GM12878 (cell line): ENCODE measurements at regions not wholly inside any gene's neighbourhood (a gene's known extent, or its start where the extent isn't known, plus 50 kb on each side); places are given as distances from the start of the nearest gene placed in this dataset.

Source experiments
- ATAC-seq: fragments of 200-7000 bp; cut with Tn5 transposase; 3 replicates; pipeline ENCODE4 v1.9.1; 2020; ENCODE audit warnings: mild to moderate bottlenecking, moderate library complexity
- BruUV-seq: library from RNA; stranded (reverse); fragments of 400-500 nt; replicated peaks from 2 replicates; lab custom pipeline; 2021; lab: Mats Ljungman, UMichigan
- CTCF ChIA-PET: fragments of 300-600 bp; sonication (Branson Sonifier 250); formaldehyde crosslinking; extraction: SDS; loops from one replicate; lab custom pipeline; 2021; ENCODE audit warnings: inconsistent platforms; lab: Yijun Ruan, JAX
- POLR2A ChIA-PET: fragments of 350-600 bp; formaldehyde crosslinking; extraction: SDS; loops from one replicate; lab custom pipeline; 2021; ENCODE audit warnings: inconsistent platforms; lab: Charles Lee
- RAD21 ChIA-PET: fragments of 300-600 bp; sonication (Branson Sonifier 250); formaldehyde crosslinking; loops from one replicate; lab custom pipeline; 2023; ENCODE audit warnings: antibody characterized with exemption; ENCODE audit not compliant: unreplicated experiment; lab: Charles Lee
- SMC1A ChIA-PET: fragments of 300-600 bp; sonication (Branson Sonifier 250); formaldehyde crosslinking; loops from one replicate; lab custom pipeline; 2023; ENCODE audit not compliant: unreplicated experiment, uncharacterized antibody; lab: Charles Lee
- DNase-seq: peaks from one replicate; pipeline ENCODE4 v3.0.0-alpha.2; 2011; ENCODE audit warnings: low read depth, low spot score
- FAIRE-seq: peaks from 3 replicates; lab custom pipeline; 2011; peaks lifted over from hg19 to GRCh38; lab: Jason Lieb, UNC
- H2AFZ ChIP-seq: 2 replicates; pipeline ENCODE4 v1.6.0; 2011; ENCODE audit warnings: low read depth, low read length, control low read depth; ENCODE audit not compliant: control insufficient read depth
- H3K27ac ChIP-seq: 2 replicates; pipeline ENCODE4 v1.5.1; 2011; ENCODE audit warnings: control low read depth; ENCODE audit not compliant: control insufficient read depth, insufficient read depth
- H3K27me3 ChIP-seq, 2 experiments: replicated peaks in 1 of 2; 2 replicates each; pipeline versions ENCODE4 v1.6.0 to v1.6.1; 2011; ENCODE audit warnings: low read length in 1 of 2; ENCODE audit not compliant: control insufficient read depth in 2 of 2, insufficient read depth in 2 of 2
- H3K36me3 ChIP-seq, 2 experiments: 2 replicates each; pipeline ENCODE4 v1.5.1; 2011; ENCODE audit warnings: low read length in 1 of 2; ENCODE audit not compliant: control insufficient read depth in 2 of 2, insufficient read depth in 2 of 2
- H3K4me1 ChIP-seq: 2 replicates; pipeline ENCODE4 v1.6.1; 2011; ENCODE audit warnings: mild to moderate bottlenecking, low read length, moderate library complexity, mixed read lengths; ENCODE audit not compliant: control insufficient read depth, insufficient read depth
- H3K4me2 ChIP-seq: 2 replicates; pipeline ENCODE4 v1.6.0; 2011; ENCODE audit warnings: control low read depth; ENCODE audit not compliant: control insufficient read depth, insufficient read depth
- H3K4me3 ChIP-seq: fragments of 200-600 bp; sonication (generic); 2 replicates; pipeline ENCODE4 v1.5.1; 2016
- H3K79me2 ChIP-seq: 2 replicates; pipeline ENCODE4 v1.6.0; 2011; ENCODE audit warnings: low read length; ENCODE audit not compliant: control insufficient read depth, insufficient read depth
- H3K9ac ChIP-seq: 2 replicates; pipeline ENCODE4 v1.8.0; 2011; ENCODE audit warnings: low read length, control low read depth, mixed read lengths; ENCODE audit not compliant: control insufficient read depth, insufficient read depth
- H3K9me3 ChIP-seq: replicated peaks from 3 replicates; pipeline ENCODE4 v1.5.1; 2011; ENCODE audit warnings: mild to moderate bottlenecking, low read length; ENCODE audit not compliant: control insufficient read depth, insufficient read depth
- H4K20me1 ChIP-seq: 2 replicates; pipeline ENCODE4 v1.6.0; 2011; ENCODE audit not compliant: control insufficient read depth, insufficient read depth
- BHLHE40 ChIP-seq, 2 experiments: fragments of 450-650 bp in 1 of 2; IDR thresholded peaks; 2 replicates each; pipeline ENCODE4 v1.6.1; 2011 to 2017; ENCODE audit warnings: low read depth in 2 of 2, borderline replicate concordance in 1 of 2, improper control_type of control experiment in 1 of 2, low read length in 1 of 2, mild to moderate bottlenecking in 1 of 2
- CHD2 ChIP-seq: IDR thresholded peaks from 2 replicates; pipeline ENCODE4 v1.6.1; 2011; ENCODE audit warnings: low read depth, low read length, improper control_type of control experiment, borderline replicate concordance
- CREM ChIP-seq: IDR thresholded peaks from 2 replicates; pipeline ENCODE4 v1.6.1; 2014; ENCODE audit warnings: antibody characterized with exemption, low read depth
- FOS ChIP-seq: IDR thresholded peaks from 3 replicates; pipeline ENCODE4 v1.6.1; 2011; ENCODE audit warnings: borderline replicate concordance; ENCODE audit not compliant: insufficient read length; ENCODE audit errors: extremely low read depth
- MTA2 ChIP-seq: fragments of 450-650 bp; IDR thresholded peaks from 2 replicates; pipeline ENCODE4 v1.6.1; 2016; ENCODE audit warnings: low read depth, mild to moderate bottlenecking, moderate library complexity
- MTA3 ChIP-seq: IDR thresholded peaks from 2 replicates; pipeline ENCODE4 v1.6.1; 2012; ENCODE audit warnings: low read length, inconsistent platforms, borderline replicate concordance
- NFIC ChIP-seq: IDR thresholded peaks from 2 replicates; pipeline ENCODE4 v1.6.1; 2012; ENCODE audit warnings: low read depth, mild to moderate bottlenecking, inconsistent platforms, low read length, moderate library complexity
- PAX5 ChIP-seq: IDR thresholded peaks from 2 replicates; pipeline ENCODE4 v1.6.1; 2011; ENCODE audit warnings: low read depth, low read length, borderline replicate concordance
- POU2F2 ChIP-seq: IDR thresholded peaks from 3 replicates; pipeline ENCODE4 v1.6.1; 2011; ENCODE audit warnings: low read depth, mild to moderate bottlenecking, low read length, borderline replicate concordance
- RBBP5 ChIP-seq: fragments of 200-600 bp; sonication (generic); conservative IDR thresholded peaks from 2 replicates; pipeline ENCODE4 v1.6.1; 2016
- RUNX3 ChIP-seq: IDR thresholded peaks from 2 replicates; pipeline ENCODE4 v1.6.1; 2012; ENCODE audit warnings: low read length, inconsistent platforms
- SMAD1 ChIP-seq: fragments of 450-650 bp; IDR thresholded peaks from 2 replicates; pipeline ENCODE4 v1.6.1; 2018; ENCODE audit warnings: mild to moderate bottlenecking, low read depth; ENCODE audit not compliant: partially characterized antibody
- SMARCA5 ChIP-seq: fragments of 450-650 bp; IDR thresholded peaks from 2 replicates; pipeline ENCODE4 v1.6.1; 2017; ENCODE audit warnings: mild to moderate bottlenecking
- ZNF274 ChIP-seq: IDR thresholded peaks from one replicate; pipeline ENCODE4 v1.8.0; 2011; ENCODE audit not compliant: insufficient read length, insufficient read depth
- ZNF384 ChIP-seq: IDR thresholded peaks from 2 replicates; pipeline ENCODE4 v1.6.1; 2012; ENCODE audit warnings: low read depth, mild to moderate bottlenecking, low read length, improper control_type of control experiment, borderline replicate concordance
- WGBS: methylation state at CpG from one replicate; pipeline ENCODE4 v1.1.6; 2016; ENCODE audit warnings: low lambda C conversion rate; ENCODE audit not compliant: insufficient replicate concordance, insufficient coverage; ENCODE audit errors: missing lambda C conversion rate; 5-methylcytosine and 5-hydroxymethylcytosine counted together
- in situ Hi-C: fragments of 300-500 bp; cut with MboI; formaldehyde crosslinking; loops from 9 replicates; pipeline ENCODE4 v1.14.3; 2018; ENCODE audit warnings: mixed read lengths
- intact Hi-C: fragments of 100-400 bp; cut with micrococcal nuclease; formaldehyde crosslinking; loops from one replicate; pipeline ENCODE4 v1.14.2; 2022; ENCODE audit not compliant: unreplicated experiment
- TF ChIP-seq, protein P1 (sequence below): IDR thresholded peaks from 2 replicates; pipeline ENCODE4 v1.6.1; 2012; ENCODE audit warnings: low read length, inconsistent platforms
- TF ChIP-seq, protein P2 (sequence below): IDR thresholded peaks from 2 replicates; pipeline ENCODE4 v1.6.1; 2011; ENCODE audit warnings: borderline replicate concordance, low read depth, mild to moderate bottlenecking, moderate library complexity, low read length; ENCODE audit not compliant: insufficient read depth, poor library complexity, severe bottlenecking
- TF ChIP-seq, protein P3 (sequence below): IDR thresholded peaks from 2 replicates; pipeline ENCODE4 v1.6.1; 2011; ENCODE audit warnings: mild to moderate bottlenecking, low read depth, low read length, moderate library complexity; ENCODE audit not compliant: insufficient replicate concordance

DNA sequence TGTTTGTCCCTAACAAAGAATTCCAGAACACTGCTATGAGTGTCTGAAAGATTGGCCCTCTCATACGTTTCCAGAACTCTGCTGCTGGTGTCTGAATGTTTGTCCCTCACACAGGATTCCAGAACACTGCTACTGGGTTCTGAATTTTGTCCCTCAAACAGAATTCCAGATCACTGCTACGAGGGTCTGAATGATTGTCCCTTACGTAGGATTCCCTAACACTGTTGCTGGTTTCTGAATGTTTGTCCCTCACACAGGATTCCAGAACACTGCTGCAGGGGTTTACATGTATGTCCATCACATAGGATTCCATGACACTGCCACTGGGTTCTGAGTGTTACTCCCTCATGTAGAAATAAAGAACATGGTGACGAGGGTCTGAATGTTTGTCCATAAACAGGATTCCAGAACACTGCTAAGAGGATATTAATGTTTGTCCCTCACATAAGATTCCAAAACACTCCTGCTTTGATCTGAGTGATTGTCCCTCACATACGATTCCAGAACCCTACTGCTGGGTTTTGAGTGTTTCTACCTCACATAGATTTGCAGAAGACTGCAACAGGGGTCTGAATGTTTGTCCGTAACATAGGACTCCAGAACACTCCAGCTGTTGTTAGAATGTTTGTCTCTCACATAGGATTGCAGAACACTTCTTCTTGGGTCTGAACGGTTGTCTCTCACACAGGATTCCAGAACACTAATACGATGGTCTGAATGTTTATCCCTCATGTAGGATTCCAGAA is 214.4 kb downstream of the FOXD4L6 start (continued):
- TF ChIP-seq, protein P1, sequence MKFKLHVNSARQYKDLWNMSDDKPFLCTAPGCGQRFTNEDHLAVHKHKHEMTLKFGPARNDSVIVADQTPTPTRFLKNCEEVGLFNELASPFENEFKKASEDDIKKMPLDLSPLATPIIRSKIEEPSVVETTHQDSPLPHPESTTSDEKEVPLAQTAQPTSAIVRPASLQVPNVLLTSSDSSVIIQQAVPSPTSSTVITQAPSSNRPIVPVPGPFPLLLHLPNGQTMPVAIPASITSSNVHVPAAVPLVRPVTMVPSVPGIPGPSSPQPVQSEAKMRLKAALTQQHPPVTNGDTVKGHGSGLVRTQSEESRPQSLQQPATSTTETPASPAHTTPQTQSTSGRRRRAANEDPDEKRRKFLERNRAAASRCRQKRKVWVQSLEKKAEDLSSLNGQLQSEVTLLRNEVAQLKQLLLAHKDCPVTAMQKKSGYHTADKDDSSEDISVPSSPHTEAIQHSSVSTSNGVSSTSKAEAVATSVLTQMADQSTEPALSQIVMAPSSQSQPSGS = no peak
- TF ChIP-seq FOS (no peak), ZNF274 (no peak), MTA3 (no peak), RUNX3 (no peak), RBBP5 (no peak)

DNA sequence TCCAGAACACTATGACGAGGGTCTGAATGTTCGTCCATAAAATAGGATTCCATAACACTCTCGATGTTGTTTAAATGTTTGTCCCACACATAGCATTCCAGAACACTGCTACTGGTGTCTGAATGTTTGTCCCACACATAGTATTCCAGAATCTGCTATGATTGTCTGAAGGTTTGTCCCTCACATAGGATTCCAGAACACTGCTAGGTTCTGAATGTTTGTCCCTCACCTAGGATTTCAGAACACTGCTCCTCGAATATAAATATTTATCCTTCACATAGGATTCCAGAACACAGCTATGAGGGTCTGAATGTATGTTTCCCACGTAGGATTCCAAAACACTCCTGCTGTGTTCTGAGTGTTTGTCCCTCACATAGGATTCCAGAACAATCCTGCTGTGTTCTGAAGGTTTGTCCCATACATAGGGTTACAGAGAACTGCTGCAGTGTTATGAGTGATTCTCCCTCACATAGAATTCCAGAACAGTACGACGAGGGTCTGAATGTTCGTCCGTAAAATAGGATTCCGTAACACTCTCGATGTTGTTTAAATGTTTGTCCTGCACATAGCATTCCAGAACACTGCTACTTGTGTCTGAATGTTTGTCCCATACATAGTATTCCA is 215.3 kb downstream of the FOXD4L6 start:
- no peaks in the 10 kb centered on the region for H3K4me1 ChIP-seq
- FAIRE-seq = no peak
- POLR2A ChIA-PET = no interaction called here
- H4K20me1 ChIP-seq = no peaks in the 10 kb centered on the region
- intact Hi-C loops = no loop called here
- H3K9ac ChIP-seq = no peak overlapping the region
- SMC1A ChIA-PET = no interaction called here
- no peak overlapping the region for H3K4me2 ChIP-seq
- no peaks in the 10 kb centered on the region for H3K79me2 ChIP-seq
- H3K27ac ChIP-seq = no peak overlapping the region
- no peak for ATAC-seq
- RAD21 ChIA-PET = no interaction called here
- BruUV-seq = no TSS peak
- no peak for DNase-seq
- no peak overlapping the region for H3K4me3 ChIP-seq
- H3K36me3 ChIP-seq = no peaks in the 10 kb centered on the region
- in situ Hi-C loops = no loop called here
- WGBS = 52% methylated on average over 11 of the region's 11 CpGs
- CTCF ChIA-PET = no interaction called here
- peaks cover 5% of the 10 kb centered on the region; the same call in 2 of the 3 replicates for H3K9me3 ChIP-seq
- H3K27me3 ChIP-seq = no peaks in the 10 kb centered on the region
- H2AFZ ChIP-seq = no peak overlapping the region
- no peak for TF ChIP-seq MTA2
- TF ChIP-seq SMAD1 = no peak
- TF ChIP-seq POU2F2 = no peak
- no peak for TF ChIP-seq SMARCA5
- TF ChIP-seq, protein P2, sequence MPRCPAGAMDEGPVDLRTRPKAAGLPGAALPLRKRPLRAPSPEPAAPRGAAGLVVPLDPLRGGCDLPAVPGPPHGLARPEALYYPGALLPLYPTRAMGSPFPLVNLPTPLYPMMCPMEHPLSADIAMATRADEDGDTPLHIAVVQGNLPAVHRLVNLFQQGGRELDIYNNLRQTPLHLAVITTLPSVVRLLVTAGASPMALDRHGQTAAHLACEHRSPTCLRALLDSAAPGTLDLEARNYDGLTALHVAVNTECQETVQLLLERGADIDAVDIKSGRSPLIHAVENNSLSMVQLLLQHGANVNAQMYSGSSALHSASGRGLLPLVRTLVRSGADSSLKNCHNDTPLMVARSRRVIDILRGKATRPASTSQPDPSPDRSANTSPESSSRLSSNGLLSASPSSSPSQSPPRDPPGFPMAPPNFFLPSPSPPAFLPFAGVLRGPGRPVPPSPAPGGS = no peak
- TF ChIP-seq ZNF384 = no peak
- TF ChIP-seq CHD2 = no peak
- no peak for TF ChIP-seq NFIC
- no peak for TF ChIP-seq BHLHE40 (IDR thresholded peaks at IDR 0.05; ENCODE audit: borderline replicate concordance in 1 of 2, low read depth in 2 of 2, low read length in 1 of 2)
- TF ChIP-seq PAX5 = no peak
- no peak for TF ChIP-seq CREM
- TF ChIP-seq, protein P3, sequence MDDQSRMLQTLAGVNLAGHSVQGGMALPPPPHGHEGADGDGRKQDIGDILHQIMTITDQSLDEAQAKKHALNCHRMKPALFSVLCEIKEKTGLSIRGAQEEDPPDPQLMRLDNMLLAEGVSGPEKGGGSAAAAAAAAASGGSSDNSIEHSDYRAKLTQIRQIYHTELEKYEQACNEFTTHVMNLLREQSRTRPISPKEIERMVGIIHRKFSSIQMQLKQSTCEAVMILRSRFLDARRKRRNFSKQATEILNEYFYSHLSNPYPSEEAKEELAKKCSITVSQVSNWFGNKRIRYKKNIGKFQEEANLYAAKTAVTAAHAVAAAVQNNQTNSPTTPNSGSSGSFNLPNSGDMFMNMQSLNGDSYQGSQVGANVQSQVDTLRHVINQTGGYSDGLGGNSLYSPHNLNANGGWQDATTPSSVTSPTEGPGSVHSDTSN = no peak
- TF ChIP-seq, protein P1 = no peak
